Ishikawa (cell line): ENCODE measurements at regions not wholly inside any gene's neighbourhood (a gene's known extent, or its start where the extent isn't known, plus 50 kb on each side); places are given as distances from the start of the nearest gene placed in this dataset.

ENCODE experiments used
- EP300 ChIP-seq: IDR thresholded peaks from 2 replicates; pipeline ENCODE4 v1.6.1; 2012; ENCODE audit warnings: borderline replicate concordance
- MAX ChIP-seq: IDR thresholded peaks from 2 replicates; pipeline ENCODE4 v1.6.1; 2012
- NFIC ChIP-seq: IDR thresholded peaks from 2 replicates; pipeline ENCODE4 v1.6.1; 2012
- RAD21 ChIP-seq: IDR thresholded peaks from 2 replicates; pipeline ENCODE4 v1.6.1; 2012; ENCODE audit warnings: low read depth
- TEAD4 ChIP-seq: IDR thresholded peaks from 2 replicates; pipeline ENCODE4 v1.6.1; 2012
- YY1 ChIP-seq: IDR thresholded peaks from 2 replicates; pipeline ENCODE4 v1.6.1; 2012; ENCODE audit warnings: low read depth

GRCh38 chr10:34918060-34918775, 103.1 kb upstream of the PARD3 start:
- no peak for TF ChIP-seq RAD21
- no peak for TF ChIP-seq MAX
- TF ChIP-seq TEAD4, result no peak
- no peak for TF ChIP-seq YY1
- no peak for TF ChIP-seq NFIC
- TF ChIP-seq EP300, result no peak
